Sigmoid colon (tissue), 6 donors: ENCODE measurements at regions not wholly inside any gene's neighbourhood (a gene's known extent, or its start where the extent isn't known, plus 50 kb on each side); places are given as distances from the start of the nearest gene placed in this dataset.

ENCODE experiments used
- DNase-seq: peaks from one replicate; pipeline ENCODE4 v3.0.0-alpha.2; 2019
- H3K27ac ChIP-seq, 4 donors: fragments of 200-600 bp; sonication (generic); one replicate each; pipeline ENCODE4 v1.5.1; 2016 to 2019; ENCODE audit warnings: mild to moderate bottlenecking in 1 of 4
- H3K27me3 ChIP-seq, 3 donors: fragments of 200-600 bp; sonication (generic); one replicate each; pipeline ENCODE4 v1.5.1; 2019; ENCODE audit warnings: mild to moderate bottlenecking in 1 of 3
- H3K36me3 ChIP-seq, 4 donors: fragments of 200-600 bp; sonication (generic); one replicate each; pipeline ENCODE4 v1.5.1; 2016 to 2019
- H3K4me1 ChIP-seq, 4 donors: fragments of 200-600 bp; sonication (generic); one replicate each; pipeline ENCODE4 v1.5.1; 2017 to 2019
- H3K4me3 ChIP-seq, 4 donors: fragments of 200-600 bp; sonication (generic); one replicate each; pipeline ENCODE4 v1.5.1; 2017 to 2019; ENCODE audit warnings: mild to moderate bottlenecking in 2 of 4, moderate library complexity in 1 of 4
- H3K9me3 ChIP-seq, 4 donors: fragments of 200-600 bp in 3 of 4; sonication (generic) in 3 of 4; one replicate each; pipeline versions ENCODE4 v1.5.1 to v1.6.1; 2013 to 2019
- CTCF ChIP-seq, 4 experiments: fragments of 450-650 bp in 3 of 4; fragments of 200-600 bp in 1 of 4; IDR thresholded peaks; one replicate each; pipeline ENCODE4 v1.5.1; 2016 to 2019; ENCODE audit warnings: antibody characterized with exemption in 4 of 4, mild to moderate bottlenecking in 3 of 4, moderate library complexity in 2 of 4
- EP300 ChIP-seq, 4 donors: sonication (generic); formaldehyde crosslinking; IDR thresholded peaks; one replicate each; pipeline ENCODE4 v1.6.1; 2017; ENCODE audit warnings: antibody characterized with exemption in 4 of 4
- POLR2A ChIP-seq, 2 donors: fragments of 450-650 bp; IDR thresholded peaks; one replicate each; pipeline ENCODE4 v1.6.1; 2016; ENCODE audit warnings: antibody characterized with exemption in 2 of 2, mild to moderate bottlenecking in 2 of 2, moderate library complexity in 2 of 2
- POLR2AphosphoS5 ChIP-seq, 4 donors: sonication (generic); formaldehyde crosslinking; IDR thresholded peaks; one replicate each; pipeline ENCODE4 v1.6.1; 2017; ENCODE audit warnings: antibody characterized with exemption in 4 of 4
- WGBS, 2 donors: extraction: QIAGEN DNeasy Blood & Tissue Kit; methylation state at CpG; one replicate each; pipeline ENCODE4 v1.1.7; 2013; 5-methylcytosine and 5-hydroxymethylcytosine counted together
- intact Hi-C: fragments of 100-400 bp; cut with DNase I; formaldehyde crosslinking; loops from one replicate; pipeline ENCODE4 v1.15.1; 2023
- donor health status: healthy with polysubstance abuse.
- donor health status: healthy.

- H3K27me3 ChIP-seq = peaks cover 10 to 61% (median 32%) of the 10 kb centered on the region in 3 donors
These were observed 93.4 kb upstream of the BTN3A2 start for GRCh38 chr6:26271668-26272024.

GRCh38 chr6:26272171-26272637 is 92.8 kb upstream of the BTN3A2 start:
- TF ChIP-seq POLR2AphosphoS5 (IDR thresholded peaks at IDR 0.05) (no peak), EP300 (IDR thresholded peaks at IDR 0.05) (no peak), POLR2A (IDR thresholded peaks at IDR 0.05) (no peak), CTCF (IDR thresholded peaks at IDR 0.05) (no peak)
- H3K4me1 ChIP-seq = peaks cover 0 to 25% (median 22%) of the 10 kb centered on the region in 4 donors
- H3K27ac ChIP-seq = peak overlapping the region; percentile 83 to 91 (median 86)
- H3K4me3 ChIP-seq = peak overlapping the region; percentile 6 to 45 (median 38)
- H3K27me3 ChIP-seq = peaks cover 10 to 61% (median 32%) of the 10 kb centered on the region in 3 donors
- no peaks in the 10 kb centered on the region for H3K36me3 ChIP-seq
- DNase-seq = peak; percentile 74
- H3K9me3 ChIP-seq = no peaks in the 10 kb centered on the region
- WGBS, 2 donors = 1 to 2% methylated on average over 31 of the region's 31 CpGs
- intact Hi-C loops = loop anchor here (5.0 kb wide), 1 partner anchor 35 kb away; no protein-coding TSS in a partner anchor

More at GRCh38 chr6:26271668-26272024, 93.4 kb upstream of the BTN3A2 start:
- Histone ChIP-seq H3K4me3 (peak overlapping the region in 3 of 4 donors; percentile 31 to 45 (median 45)), H3K27ac (peak overlapping the region; percentile 83 to 91 (median 86)), H3K36me3 (no peaks in the 10 kb centered on the region), H3K4me1 (peaks cover 0 to 25% (median 22%) of the 10 kb centered on the region in 4 donors), H3K9me3 (no peaks in the 10 kb centered on the region)
- intact Hi-C loops = loop anchor here (5.0 kb wide), 1 partner anchor 34 kb away; no protein-coding TSS in a partner anchor
- DNase-seq = no peak
- no peak for TF ChIP-seq POLR2AphosphoS5 (IDR thresholded peaks at IDR 0.05)
- TF ChIP-seq POLR2A (IDR thresholded peaks at IDR 0.05) = no peak
- TF ChIP-seq CTCF (IDR thresholded peaks at IDR 0.05) = no peak
- no peak for TF ChIP-seq EP300 (IDR thresholded peaks at IDR 0.05)
- 1 to 8% methylated on average over 9 of the region's 9 CpGs for WGBS, 2 donors

GRCh38 chr6:26273673-26274588 is 91.1 kb upstream of the BTN3A2 start:
- Histone ChIP-seq H3K27me3 (peaks cover 10 to 61% (median 32%) of the 10 kb centered on the region in 3 donors), H3K4me1 (peaks cover 0 to 25% (median 22%) of the 10 kb centered on the region in 4 donors), H3K4me3 (peak overlapping the region; percentile 13 to 46 (median 45)), H3K36me3 (no peaks in the 10 kb centered on the region), H3K9me3 (no peaks in the 10 kb centered on the region), H3K27ac (peak overlapping the region; percentile 83 to 91 (median 86))
- no peak for DNase-seq
- WGBS, 2 donors = 21 to 58% methylated on average over 21 of the region's 21 CpGs
- intact Hi-C loops = loop anchor here (5.0 kb wide), 1 partner anchor 37 kb away; no protein-coding TSS in a partner anchor
- TF ChIP-seq EP300 (IDR thresholded peaks at IDR 0.05) (no peak), POLR2AphosphoS5 (IDR thresholded peaks at IDR 0.05) (peak; percentile 5 to 38 (median 15)), CTCF (IDR thresholded peaks at IDR 0.05) (no peak)

- H3K27me3 ChIP-seq = peaks cover 10 to 48% (median 24%) of the 10 kb centered on the region in 3 donors
- TF ChIP-seq POLR2A (IDR thresholded peaks at IDR 0.05) = no peak
- no peak for TF ChIP-seq CTCF (IDR thresholded peaks at IDR 0.05)
- TF ChIP-seq EP300 (IDR thresholded peaks at IDR 0.05) = no peak
- TF ChIP-seq POLR2AphosphoS5 (IDR thresholded peaks at IDR 0.05) = no peak
- peaks cover 0 to 25% (median 22%) of the 10 kb centered on the region in 4 donors for H3K4me1 ChIP-seq
- H3K4me3 ChIP-seq = no peak overlapping the region
- no peaks in the 10 kb centered on the region for H3K36me3 ChIP-seq
- no peak overlapping the region for H3K27ac ChIP-seq
- H3K9me3 ChIP-seq = no peaks in the 10 kb centered on the region
- no peak for DNase-seq
- intact Hi-C loops = no loop called here
- 89% methylated on average over 2 of the region's 2 CpGs for WGBS, 2 donors
These were observed 89.3 kb upstream of the BTN3A2 start for GRCh38 chr6:26275663-26276062.
